HL-60 (cell line): ENCODE measurements at regions not wholly inside any gene's neighbourhood (a gene's known extent, or its start where the extent isn't known, plus 50 kb on each side); places are given as distances from the start of the nearest gene placed in this dataset.

Experiments
- DNase-seq, 2 experiments: peaks; one replicate each; pipeline ENCODE4 v3.0.0-alpha.2; 2010 to 2020; ENCODE audit warnings: low read depth in 1 of 2, low spot score in 1 of 2
- H3K27ac ChIP-seq: fragments of 250-450 bp; sonication (Bioruptor Pico); replicated peaks from 2 replicates; pipeline ENCODE4 v1.5.1; 2020; ENCODE audit warnings: mild to moderate bottlenecking, moderate library complexity
- H3K27me3 ChIP-seq: fragments of 250-450 bp; sonication (Bioruptor Pico); 2 replicates; pipeline ENCODE4 v1.5.1; 2021; ENCODE audit warnings: mild to moderate bottlenecking, moderate library complexity; ENCODE audit not compliant: insufficient read depth, poor library complexity, severe bottlenecking
- H3K4me3 ChIP-seq: replicated peaks from 2 replicates; pipeline ENCODE4 v1.5.1; 2011; ENCODE audit warnings: mild to moderate bottlenecking, control low read depth, low read length; ENCODE audit not compliant: insufficient read depth
- GABPA ChIP-seq: IDR thresholded peaks from 2 replicates; pipeline ENCODE4 v1.6.1; 2012; ENCODE audit warnings: low read depth
- POLR2AphosphoS5 ChIP-seq: IDR thresholded peaks from 2 replicates; pipeline ENCODE4 v1.6.1; 2012; ENCODE audit warnings: low read depth
- REST ChIP-seq: IDR thresholded peaks from 2 replicates; pipeline ENCODE4 v1.6.1; 2012; ENCODE audit warnings: low read depth; ENCODE audit not compliant: insufficient replicate concordance
- SPI1 ChIP-seq: IDR thresholded peaks from 2 replicates; pipeline ENCODE4 v1.6.1; 2012; ENCODE audit warnings: low read depth, mild to moderate bottlenecking, borderline replicate concordance
- TF ChIP-seq, protein P1 (sequence below): IDR thresholded peaks from one replicate; pipeline ENCODE4 v1.5.1; 2011; ENCODE audit warnings: low read length, control low read depth, inconsistent platforms; ENCODE audit not compliant: insufficient read depth

GRCh38 chr2:22027345-22028005, 903.7 kb downstream of the TDRD15 start:
- TF ChIP-seq GABPA, result no peak
- TF ChIP-seq, protein P1, sequence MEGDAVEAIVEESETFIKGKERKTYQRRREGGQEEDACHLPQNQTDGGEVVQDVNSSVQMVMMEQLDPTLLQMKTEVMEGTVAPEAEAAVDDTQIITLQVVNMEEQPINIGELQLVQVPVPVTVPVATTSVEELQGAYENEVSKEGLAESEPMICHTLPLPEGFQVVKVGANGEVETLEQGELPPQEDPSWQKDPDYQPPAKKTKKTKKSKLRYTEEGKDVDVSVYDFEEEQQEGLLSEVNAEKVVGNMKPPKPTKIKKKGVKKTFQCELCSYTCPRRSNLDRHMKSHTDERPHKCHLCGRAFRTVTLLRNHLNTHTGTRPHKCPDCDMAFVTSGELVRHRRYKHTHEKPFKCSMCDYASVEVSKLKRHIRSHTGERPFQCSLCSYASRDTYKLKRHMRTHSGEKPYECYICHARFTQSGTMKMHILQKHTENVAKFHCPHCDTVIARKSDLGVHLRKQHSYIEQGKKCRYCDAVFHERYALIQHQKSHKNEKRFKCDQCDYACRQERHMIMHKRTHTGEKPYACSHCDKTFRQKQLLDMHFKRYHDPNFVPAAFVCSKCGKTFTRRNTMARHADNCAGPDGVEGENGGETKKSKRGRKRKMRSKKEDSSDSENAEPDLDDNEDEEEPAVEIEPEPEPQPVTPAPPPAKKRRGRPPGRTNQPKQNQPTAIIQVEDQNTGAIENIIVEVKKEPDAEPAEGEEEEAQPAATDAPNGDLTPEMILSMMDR, result no peak
- TF ChIP-seq POLR2AphosphoS5, result no peak
- TF ChIP-seq REST, result no peak
- no peak for TF ChIP-seq SPI1
- H3K4me3 ChIP-seq, result no peak overlapping the region
- DNase-seq, result no peak

GRCh38 chr2:22035361-22035830, 911.6 kb downstream of the TDRD15 start:
- DNase-seq, result no peak
- no peak overlapping the region for H3K27ac ChIP-seq
- no peaks in the 10 kb centered on the region for H3K27me3 ChIP-seq
- TF ChIP-seq GABPA, result no peak
- TF ChIP-seq POLR2AphosphoS5, result no peak
- TF ChIP-seq, protein P1, result no peak
- no peak for TF ChIP-seq SPI1
- no peak for TF ChIP-seq REST
- H3K4me3 ChIP-seq, result no peak overlapping the region

More at GRCh38 chr2:22027345-22028005, 903.7 kb downstream of the TDRD15 start:
- no peaks in the 10 kb centered on the region for H3K27me3 ChIP-seq
- H3K27ac ChIP-seq, result no peak overlapping the region

GRCh38 chr2:22037274-22037673, 913.5 kb downstream of the TDRD15 start:
- H3K27ac ChIP-seq, result no peak overlapping the region
- no peak for TF ChIP-seq SPI1
- TF ChIP-seq, protein P1, result no peak
- TF ChIP-seq REST, result no peak
- no peak for TF ChIP-seq GABPA
- no peak for TF ChIP-seq POLR2AphosphoS5

More at GRCh38 chr2:22037274-22037673, 913.5 kb downstream of the TDRD15 start:
- DNase-seq, result no peak
- Histone ChIP-seq H3K27me3 (no peaks in the 10 kb centered on the region), H3K4me3 (no peak overlapping the region)
